ENCODE measurements at regions not wholly inside any gene's neighbourhood (a gene's known extent, or its start where the extent isn't known, plus 50 kb on each side); places are given as distances from the start of the nearest gene placed in this dataset.
"Not testable (repeated sequence)": the region's sequence is repeated elsewhere in the genome, so short reads cannot be mapped to it uniquely, and the experiment has no call there.

DNA sequence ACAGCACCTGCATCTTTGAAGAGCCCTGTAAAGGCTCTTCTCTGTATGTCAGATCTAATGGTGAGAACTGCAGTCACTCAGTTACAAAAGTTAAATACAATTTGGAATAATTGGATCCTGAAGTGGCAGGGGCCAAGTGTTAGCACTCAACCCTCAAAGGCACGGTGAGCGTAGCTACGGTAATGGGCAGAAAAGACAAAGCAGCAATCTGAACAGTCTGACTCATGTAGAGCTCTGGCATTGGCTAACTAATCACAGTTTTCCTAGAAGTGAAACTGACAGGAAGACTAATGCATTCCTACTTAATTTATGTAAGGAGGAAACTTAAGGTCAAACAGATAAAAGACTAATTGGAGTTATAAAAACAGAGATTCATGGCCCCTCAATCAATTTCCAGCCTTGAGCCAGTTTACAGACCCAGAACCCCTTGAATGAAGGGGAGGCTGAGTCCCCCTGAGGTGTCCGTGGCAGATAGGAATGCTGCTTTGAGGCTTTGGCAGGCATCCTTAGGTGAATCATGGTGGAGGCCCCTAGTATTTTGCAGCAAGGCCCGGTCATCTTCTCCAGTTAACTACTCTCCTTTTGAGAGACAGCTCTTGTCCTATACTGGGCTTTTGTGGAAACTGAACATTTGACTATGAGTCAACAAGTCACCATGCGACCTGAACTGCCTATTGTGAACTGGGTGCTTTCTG lies 450.7 kb downstream of the ZNF33B start:
- DNase-seq, result not testable (repeated sequence)

DNA sequence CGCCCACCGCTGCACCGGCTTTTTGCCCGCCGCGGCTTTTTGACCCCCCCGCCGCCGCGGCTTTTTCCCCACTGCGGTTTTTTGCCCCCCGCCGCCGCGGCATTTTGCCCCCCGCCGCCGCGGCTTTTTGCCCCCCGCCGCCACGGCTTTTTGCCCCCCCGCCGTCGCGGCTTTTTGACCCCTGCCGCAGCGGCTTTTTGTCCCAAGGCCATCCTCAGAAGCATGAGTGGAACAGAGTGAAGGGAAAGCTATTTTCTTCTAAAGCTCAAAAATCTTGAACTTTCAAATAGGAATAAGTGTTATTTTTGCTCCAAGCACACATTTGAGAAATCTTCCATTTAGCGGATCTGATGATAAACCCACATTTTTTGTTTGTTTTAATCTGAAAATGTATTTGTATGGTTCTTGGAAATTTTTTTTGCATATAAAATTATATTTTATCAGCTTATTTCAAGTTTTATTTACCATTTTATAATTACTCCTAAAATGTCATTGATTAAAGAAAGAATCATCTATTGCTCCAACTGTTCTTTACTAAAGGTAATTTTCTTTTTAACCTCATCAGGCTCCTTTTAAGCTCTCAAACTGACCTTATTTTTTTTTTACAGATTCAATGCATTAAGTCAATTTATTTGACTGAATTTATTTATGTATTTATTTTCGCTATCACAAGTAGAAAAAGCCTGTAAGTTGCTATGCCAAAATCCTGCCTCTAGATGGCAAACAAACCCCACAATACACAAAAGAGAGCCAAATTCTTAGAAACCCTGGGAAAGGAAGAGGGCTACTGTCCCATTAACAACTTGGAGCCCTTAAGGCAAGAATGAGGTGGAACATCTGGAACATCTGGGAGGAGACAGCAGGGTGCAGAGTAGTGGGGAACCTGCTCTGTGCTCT lies 460.3 kb downstream of the ZNF33B start:
- DNase-seq, result not testable (repeated sequence)

DNA sequence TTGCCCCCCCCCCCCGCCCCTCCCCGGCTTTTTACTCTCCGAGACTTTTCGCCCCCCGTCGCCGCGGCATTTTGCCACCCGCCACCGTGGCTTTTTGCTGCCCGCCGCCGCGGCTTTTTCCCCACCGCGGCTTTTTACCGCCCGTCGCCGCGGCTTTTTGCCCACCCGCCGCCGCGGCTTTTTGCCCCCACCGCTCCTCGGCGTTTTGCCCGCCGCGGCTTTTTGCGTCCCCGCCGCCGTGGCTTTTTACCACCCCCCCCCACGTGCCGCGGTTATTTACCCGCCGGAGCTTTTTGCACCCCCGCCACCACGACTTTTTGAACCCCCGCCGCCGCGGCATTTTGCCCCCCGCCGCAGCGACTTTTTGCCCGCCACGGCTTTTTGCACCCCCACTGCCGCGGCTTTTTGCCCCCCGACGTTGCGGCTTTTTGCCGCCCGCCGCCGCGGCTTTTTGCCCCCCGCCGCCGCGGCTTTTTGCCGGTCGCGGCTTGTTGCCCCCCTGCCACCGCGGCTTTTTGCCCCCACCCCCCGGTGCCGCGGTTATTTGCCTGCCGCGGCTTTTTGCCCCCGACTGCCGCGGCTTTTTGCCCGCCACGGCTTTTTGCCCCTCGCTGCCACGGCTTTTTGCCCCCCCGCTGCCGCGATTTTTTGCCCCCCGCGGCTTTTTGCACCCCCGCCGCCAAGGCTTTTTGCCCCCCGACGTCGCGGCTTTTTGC lies 461.1 kb downstream of the ZNF33B start:
- DNase-seq, result no peak

DNA sequence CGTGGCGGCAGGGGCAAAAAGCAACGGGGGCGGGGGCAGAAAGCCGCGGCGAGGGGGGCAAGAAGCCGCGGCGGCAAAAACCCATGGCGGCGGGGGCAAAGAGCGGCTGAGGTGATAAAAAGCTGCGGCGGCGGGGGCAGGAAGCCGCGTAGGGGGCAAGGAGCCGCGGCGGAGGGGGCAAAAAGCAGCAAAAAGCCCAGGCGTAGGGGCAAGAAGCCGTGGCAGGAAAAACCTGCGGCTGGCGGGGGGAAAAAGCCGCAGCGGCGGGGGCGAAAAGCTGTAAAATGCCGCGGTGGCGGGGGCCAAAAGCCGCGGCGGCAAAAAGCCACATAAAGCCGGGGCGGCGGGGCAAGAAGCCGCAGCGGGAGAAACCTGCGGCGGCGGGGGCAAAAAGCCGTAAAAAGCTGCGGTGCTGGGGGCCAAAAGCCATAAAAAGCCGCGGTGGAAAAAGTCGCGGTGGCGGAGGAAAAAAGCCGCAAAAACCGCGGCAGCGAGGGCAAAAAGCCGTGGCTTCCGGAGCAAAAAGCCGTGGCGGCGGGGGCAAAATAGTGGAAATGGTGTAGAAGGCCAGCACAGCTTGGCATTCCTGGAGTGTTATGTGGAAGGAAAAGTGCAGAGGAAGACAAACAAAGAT lies 487.8 kb downstream of the ZNF33B start:
- no peak for DNase-seq

DNA sequence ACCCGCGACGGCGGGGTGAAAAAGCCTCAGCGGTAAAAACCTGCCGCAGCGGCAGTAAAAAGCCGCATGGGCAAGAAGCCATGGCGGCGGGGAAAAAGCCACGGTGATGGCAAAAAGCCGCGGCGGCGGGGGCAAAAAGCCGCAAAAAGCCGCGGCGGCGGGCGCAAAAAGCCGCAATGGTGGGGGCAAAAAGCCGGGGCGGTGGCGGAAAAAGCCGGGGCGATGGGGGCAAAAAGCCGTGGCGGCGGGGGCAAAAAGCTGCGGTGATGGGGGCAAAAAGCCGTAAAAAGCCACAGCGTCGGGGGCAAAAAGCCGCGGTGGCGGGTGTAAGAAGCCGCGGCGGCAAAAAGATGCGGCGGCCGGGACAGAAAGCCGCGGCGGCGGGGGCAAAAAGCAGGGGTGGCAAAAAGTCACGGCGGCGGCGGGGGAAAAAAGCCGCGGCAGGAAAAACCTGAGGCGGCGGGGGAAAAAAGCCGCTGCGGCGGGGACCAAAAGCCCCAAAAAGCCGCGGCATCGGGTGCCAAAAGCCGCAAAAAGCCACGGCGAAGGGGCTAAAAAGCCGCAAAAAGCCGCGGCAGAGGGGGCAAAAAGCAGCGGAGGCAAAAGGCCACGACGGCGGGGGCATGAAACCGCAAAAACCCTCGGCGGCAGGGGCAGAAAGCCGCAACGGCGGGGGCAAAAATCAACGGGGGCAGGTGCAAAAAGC lies 488.5 kb downstream of the ZNF33B start:
- DNase-seq, result no peak

DNA sequence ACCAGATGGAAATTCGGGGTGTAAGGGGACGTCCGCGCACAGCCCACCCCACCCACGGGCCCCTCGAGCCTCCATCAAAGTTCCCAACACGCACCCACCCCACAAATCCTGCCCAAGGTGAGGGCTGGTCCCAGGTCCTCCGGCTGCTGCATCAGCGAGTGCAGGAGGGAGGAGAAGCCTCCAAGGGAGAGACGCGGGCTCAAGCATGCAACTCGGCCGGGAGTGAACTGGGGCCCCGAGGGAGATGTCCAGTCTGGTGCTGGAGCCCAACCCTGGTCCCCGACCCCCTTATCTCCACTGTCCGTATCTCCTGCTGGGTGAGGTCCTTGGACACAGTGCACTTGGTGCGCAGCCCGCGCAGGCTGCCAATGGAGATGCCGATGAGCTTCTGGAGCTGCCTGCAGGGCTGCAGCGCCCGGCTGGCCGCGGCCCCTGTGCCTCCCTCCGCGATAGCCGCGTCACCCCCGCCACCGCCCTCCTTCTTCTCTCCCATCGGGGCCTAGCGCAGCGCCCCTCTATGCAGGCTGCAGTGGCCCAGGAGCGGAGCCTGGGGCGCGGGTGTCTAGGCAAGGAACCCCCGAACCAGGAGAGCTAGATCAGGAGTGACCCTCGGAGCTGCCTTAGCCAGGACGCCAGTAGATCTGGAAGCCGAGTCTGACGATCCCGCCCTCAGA lies 489.2 kb downstream of the ZNF33B start:
- no peak for DNase-seq

DNA sequence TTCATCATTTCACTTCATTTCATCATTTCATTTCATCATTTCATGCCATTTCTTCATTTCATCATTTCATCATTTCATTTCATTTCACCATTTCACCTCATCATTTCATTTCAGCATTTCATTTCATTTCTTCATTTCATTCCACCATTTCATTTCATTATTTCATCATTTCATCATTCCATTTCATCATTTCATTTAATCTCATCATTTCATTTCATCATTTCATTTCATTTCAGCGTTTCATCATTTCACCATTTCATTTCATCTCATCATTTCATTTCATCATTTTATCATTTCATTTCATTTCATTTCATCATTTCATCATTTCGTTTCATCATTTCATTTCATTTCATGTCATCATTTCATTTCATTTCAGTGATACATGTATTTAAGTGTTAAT lies 492.2 kb downstream of the ZNF33B start:
- DNase-seq, result not testable (repeated sequence)

DNA sequence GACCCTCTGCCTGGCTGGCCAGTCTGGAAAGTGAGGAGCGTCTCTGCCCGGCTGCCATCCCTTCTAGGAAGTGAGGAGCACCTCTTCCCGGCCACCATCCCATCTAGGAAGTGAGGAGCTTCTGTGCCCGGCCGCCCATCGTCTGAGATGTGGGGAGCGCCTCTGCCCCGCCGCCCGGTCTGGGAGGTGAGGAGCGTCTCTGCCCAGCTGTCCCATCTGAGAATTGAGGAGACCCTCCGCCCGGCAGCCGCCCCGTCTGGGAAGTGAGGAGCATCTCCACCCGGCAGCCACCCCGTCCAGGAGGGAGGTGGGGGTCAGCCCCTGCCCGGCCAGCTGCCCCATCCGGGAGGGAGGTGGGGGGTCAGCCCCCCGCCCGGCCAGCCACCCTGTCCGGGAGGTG lies 500.3 kb downstream of the ZNF33B start:
- DNase-seq, result not testable (repeated sequence)

DNA sequence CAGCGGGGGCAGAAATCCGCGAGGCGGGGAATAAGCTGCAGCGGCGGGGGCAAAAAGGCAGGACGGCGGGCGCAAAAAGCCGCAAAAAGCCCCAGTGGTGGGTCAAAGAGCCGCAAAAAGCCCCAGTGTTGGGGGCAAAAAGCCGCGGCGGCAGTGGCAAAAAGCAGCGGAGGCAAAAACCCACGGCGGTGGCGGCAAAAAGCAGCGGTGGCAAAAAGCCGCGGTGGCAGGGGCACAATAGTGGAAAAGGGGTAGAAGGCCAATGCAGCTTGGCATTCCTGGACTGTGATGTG lies 525.3 kb downstream of the ZNF33B start:
- DNase-seq, result no peak

DNA sequence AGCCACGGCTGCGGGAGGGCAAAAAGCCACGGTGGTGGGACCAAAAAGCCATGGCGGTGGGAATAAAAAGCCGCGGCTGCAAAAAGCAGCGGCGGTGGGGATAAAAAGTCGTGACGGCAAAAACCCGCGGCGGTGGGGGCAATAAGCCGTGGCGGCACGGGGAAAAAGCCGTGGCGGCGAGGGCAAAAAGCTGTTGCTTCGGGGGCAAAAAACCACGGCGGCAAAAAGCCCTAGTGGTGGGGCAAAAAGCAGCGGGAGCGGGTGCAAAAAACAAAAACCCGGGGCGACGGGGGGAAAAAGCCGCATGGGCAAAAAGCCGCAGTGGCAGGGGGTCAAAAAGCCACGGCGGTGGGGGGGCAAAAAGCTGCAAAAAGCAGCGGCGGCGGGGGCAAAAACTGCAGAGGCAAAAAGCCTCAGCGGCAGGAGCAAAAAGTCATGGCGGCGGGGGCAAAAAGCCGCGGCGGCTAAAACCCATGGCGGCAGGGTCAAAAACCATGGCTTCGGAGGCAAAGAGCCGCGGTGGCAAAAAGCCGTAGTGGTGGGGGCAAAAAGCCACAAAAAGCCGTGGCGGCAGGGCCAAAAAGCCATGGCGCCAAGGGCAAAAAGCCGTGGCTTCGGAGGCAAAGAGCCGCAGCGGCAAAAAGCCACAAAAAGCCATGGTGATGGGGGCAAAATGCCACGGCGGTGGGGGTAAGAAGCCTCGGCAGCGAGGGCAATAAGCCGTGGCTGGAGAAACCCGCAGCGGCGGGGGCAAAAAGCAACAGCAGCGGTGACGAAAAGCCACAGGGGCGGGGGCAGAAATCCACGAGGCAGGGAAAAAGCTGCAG lies 525.8 kb downstream of the ZNF33B start:
- DNase-seq, result no peak

DNA sequence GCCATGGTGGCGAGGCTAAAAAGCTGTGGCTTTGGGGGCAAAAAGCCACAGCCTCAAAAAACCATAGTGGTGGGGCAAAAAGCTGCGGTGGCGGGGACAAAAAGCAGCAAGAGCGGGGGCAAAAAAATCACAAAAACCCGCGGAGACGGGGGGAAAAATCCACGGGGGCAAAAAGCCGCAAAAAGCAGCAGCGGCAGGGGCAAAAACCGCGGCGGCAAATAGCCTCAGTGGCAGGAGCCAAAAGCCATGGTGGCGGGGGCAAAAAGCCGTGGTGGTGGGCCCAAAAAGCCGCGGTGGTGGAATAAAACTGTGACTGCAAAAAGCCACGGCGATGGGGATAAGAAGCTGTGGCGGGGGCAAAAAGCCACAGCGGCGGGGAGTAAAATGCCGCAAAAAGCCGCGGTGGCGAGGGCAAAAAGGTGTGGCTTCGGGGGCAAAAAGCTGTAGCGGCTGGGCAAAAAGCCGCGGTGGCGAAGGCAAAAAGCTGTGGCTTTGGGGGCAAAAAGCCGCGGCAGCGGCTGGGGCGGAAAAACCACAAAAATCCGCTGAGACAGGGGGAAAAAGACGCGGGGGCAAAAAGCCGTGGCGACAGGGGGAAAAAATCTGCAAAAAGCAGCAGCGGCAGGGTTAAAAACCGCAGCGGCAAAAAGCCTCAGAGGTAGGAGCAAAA lies 526.6 kb downstream of the ZNF33B start:
- no peak for DNase-seq

DNA sequence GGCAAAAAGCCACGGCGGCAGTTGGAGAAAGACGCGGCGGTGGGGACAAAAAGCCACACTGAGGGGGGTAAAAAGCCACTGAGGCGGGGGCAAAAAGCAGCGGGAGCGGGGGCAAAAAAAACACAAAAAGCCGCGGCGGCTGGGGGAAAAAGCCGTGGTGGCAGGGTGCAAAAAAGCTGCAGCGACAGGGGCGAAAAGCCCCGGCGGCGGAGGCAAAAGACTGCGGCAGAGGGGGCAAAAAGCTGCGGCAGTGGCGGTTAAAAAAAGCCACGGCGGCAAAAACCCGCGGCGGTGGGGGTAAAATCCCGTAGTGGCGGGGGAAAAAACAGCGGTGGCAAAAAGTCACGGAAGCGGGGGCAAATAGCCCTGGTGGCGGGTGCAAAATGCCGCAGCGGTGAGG lies 527.3 kb downstream of the ZNF33B start:
- no peak for DNase-seq

Measured in right kidney (tissue), 1 donor.